GM12874 (cell line): ENCODE measurements at regions not wholly inside any gene's neighbourhood (a gene's known extent, or its start where the extent isn't known, plus 50 kb on each side); places are given as distances from the start of the nearest gene placed in this dataset.

Experiments
- TF ChIP-seq, protein P1 (sequence below): IDR thresholded peaks from 2 replicates; pipeline ENCODE4 v1.5.1; 2011; ENCODE audit warnings: low read depth, mild to moderate bottlenecking, control low read depth, low read length, moderate library complexity; ENCODE audit not compliant: insufficient read depth

DNA sequence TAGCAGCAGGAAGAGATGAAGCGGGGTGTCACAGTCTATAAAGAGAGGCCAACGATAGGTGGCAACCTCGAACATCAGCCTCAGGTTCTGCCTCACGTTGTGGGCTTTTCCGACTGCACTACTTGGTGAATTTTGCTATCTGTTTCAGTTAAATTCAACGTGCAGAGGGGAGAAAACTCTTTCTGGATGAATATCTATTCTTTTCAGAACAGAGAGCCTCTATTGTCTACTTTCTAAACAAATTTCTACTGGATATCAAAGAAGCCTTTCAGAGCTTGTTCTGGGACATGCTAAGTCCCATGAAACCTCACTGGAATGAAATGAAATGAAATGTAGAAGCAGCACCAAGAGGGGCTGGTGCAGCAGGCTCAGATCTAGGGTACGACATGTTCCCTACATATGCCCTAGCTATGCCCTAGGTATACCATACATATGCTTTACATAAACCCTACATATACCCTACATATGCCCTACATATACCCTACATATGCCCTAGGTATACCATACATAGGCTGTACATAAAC lies 116.5 kb upstream of the TRIM2 start:
- TF ChIP-seq, protein P1, sequence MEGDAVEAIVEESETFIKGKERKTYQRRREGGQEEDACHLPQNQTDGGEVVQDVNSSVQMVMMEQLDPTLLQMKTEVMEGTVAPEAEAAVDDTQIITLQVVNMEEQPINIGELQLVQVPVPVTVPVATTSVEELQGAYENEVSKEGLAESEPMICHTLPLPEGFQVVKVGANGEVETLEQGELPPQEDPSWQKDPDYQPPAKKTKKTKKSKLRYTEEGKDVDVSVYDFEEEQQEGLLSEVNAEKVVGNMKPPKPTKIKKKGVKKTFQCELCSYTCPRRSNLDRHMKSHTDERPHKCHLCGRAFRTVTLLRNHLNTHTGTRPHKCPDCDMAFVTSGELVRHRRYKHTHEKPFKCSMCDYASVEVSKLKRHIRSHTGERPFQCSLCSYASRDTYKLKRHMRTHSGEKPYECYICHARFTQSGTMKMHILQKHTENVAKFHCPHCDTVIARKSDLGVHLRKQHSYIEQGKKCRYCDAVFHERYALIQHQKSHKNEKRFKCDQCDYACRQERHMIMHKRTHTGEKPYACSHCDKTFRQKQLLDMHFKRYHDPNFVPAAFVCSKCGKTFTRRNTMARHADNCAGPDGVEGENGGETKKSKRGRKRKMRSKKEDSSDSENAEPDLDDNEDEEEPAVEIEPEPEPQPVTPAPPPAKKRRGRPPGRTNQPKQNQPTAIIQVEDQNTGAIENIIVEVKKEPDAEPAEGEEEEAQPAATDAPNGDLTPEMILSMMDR = no peak

GRCh38 chr4:153089742-153090141 lies 114.5 kb upstream of the TRIM2 start:
- TF ChIP-seq, protein P1 = no peak

- TF ChIP-seq, protein P1 = no peak
Observed at GRCh38 chr4:153090181-153090580, 114.1 kb upstream of the TRIM2 start.

DNA sequence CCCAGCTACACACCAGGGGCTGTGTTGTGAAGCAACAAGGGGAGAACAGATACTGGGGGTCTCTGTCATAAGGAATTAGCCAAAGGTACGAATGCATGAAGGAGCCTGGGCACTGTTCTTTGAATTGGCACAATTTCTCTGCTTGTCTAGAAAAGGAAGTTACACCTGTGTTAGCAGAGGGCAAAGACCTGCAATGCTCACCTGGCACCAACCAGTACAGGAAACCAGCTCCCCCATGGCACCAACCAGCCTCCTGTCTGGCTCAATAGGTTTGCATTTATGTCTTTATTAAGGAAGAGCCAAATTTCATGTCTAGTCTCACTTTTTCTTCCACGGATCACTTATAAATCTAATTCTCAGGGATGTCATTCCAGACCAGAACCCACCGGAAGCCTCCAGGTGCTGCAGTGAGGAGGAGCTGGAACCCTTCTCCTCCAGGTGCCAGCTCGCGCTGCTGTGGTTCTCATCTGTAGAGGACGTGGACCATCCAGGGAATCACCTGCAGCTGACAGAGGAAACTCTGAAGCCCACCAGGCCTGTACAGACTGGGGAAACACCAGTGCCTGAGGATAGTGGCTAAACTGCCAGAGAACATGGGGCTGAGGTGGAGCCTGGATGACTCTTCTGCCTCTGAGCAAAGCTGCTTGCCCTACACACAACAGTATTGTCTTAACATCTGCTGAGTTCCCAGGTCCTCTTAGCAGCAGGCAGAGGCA lies 113.4 kb upstream of the TRIM2 start:
- TF ChIP-seq, protein P1 = no peak

GRCh38 chr4:153093396-153093795 lies 110.8 kb upstream of the TRIM2 start:
- TF ChIP-seq, protein P1 = no peak

- TF ChIP-seq, protein P1 = no peak
Observed at GRCh38 chr4:153093802-153094201, 110.4 kb upstream of the TRIM2 start.

GRCh38 chr4:153094435-153094834 lies 109.8 kb upstream of the TRIM2 start:
- TF ChIP-seq, protein P1 = no peak
